ENCODE measurements at regions not wholly inside any gene's neighbourhood (a gene's known extent, or its start where the extent isn't known, plus 50 kb on each side); places are given as distances from the start of the nearest gene placed in this dataset.

DNA sequence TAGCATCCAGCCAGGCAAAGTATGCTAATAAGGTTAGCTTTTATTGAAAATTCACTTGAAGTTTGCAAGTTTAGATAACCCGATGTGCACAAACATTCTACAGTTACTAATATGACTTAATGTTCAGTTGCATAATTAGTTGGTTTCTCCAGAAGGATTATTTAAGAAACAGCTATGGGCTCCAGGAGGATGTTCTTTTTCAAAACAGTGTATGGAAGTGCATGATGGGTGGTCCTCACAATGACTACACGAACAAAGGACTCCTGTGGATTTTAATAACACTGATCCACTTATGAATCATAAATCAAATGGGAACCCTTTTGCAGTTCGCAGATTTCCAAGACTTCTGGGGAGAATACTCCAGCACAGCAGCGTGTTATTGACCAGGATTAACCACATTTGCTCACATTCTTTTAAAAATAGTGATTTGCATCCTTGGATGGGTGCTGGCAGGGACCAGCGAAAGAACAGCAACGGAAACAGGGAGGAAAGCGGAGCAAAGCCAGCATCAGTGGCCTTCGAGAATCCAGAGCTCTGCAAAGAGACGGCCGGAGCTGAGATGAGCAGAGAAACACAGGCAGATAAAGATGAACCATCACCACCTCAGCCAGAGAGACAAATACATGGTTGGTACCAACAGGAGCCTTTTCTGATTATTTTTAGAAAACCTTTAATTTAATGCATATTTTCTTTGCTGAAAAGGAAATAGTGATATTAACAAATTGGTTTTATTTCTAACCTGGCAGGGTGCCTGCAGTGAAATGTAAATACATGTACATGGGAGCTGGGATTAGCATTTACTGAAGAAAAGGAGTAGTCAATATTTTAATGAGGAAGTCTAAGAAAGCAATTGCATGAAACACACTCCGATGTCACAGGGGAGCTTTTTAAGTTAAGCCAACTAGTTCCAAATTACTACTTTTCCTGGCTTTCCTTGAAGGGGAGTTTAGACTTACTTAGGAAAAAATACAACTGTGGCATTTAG is 623.2 kb upstream of the ZFHX3 start:
- no peak for TF ChIP-seq POLR2A (IDR thresholded peaks at IDR 0.05; ENCODE audit: low read length)
- TF ChIP-seq GATA1 (IDR thresholded peaks at IDR 0.05; ENCODE audit: low read depth, low read length) = no peak
